HUES64 (cell line): ENCODE measurements at regions not wholly inside any gene's neighbourhood (a gene's known extent, or its start where the extent isn't known, plus 50 kb on each side); places are given as distances from the start of the nearest gene placed in this dataset.
"Not testable (repeated sequence)": the region's sequence is repeated elsewhere in the genome, so short reads cannot be mapped to it uniquely, and the experiment has no call there.

Experiments used
- H3K27ac ChIP-seq: 2 replicates; pipeline ENCODE4 v1.7.0; 2013; ENCODE audit warnings: low read depth, low read length, inconsistent platforms
- H3K27me3 ChIP-seq: 2 replicates; pipeline ENCODE4 v1.6.1; 2013; ENCODE audit warnings: mild to moderate bottlenecking, low read length; ENCODE audit not compliant: insufficient read depth
- H3K36me3 ChIP-seq: 2 replicates; pipeline ENCODE4 v1.6.1; 2013; ENCODE audit warnings: mild to moderate bottlenecking, low read length; ENCODE audit not compliant: insufficient read depth
- H3K4me1 ChIP-seq: 2 replicates; pipeline ENCODE4 v1.6.1; 2013; ENCODE audit warnings: mild to moderate bottlenecking, low read length, moderate library complexity; ENCODE audit not compliant: insufficient read depth
- H3K4me3 ChIP-seq: 2 replicates; pipeline ENCODE4 v1.5.1; 2013; ENCODE audit warnings: mild to moderate bottlenecking, low read length, moderate library complexity
- H3K9ac ChIP-seq: 2 replicates; pipeline ENCODE4 v1.6.1; 2013; ENCODE audit warnings: mild to moderate bottlenecking, low read depth, low read length
- H3K9me3 ChIP-seq: 2 replicates; pipeline ENCODE4 v1.6.1; 2013; ENCODE audit warnings: low read depth, low read length; ENCODE audit not compliant: insufficient read depth
- WGBS: fragments of 150-250, 120-280 bp; methylation state at CpG from one replicate; pipeline ENCODE4 v1.1.7; 2013; ENCODE audit warnings: missing lambda C conversion rate; 5-methylcytosine and 5-hydroxymethylcytosine counted together

DNA sequence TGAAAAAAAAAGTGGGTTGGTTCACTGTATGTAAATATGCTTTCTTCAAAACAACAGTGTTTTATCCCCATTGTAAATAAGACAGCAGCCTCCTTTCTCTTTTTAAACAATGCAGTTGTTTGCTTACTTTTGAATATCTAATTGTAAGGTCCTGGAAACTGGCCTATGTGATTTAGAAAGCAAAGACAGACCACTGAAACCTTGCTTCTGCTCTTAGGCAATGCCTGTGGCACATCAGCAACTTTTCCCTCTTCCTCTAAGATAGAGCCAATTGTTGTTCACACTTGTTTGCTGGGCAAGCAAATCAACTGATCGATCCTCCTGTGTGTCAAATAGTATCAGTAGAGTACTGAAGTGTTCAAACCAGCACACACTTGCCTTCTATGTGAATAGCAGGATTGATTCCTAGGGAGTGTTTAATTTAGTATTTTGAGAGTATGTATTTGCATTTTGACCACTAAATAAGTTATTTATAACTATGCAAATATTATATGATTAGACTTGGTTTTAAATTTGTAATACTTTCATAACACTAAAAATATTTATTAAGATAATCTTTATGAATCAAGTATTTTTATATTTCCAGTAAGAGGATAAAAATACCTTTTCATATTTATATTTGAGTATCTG is 55.4 kb upstream of the GRPR start:
- WGBS, result 90% methylated on average over 1 of the region's 1 CpG
- Histone ChIP-seq H3K4me3 (no peak overlapping the region), H3K9ac (no peak overlapping the region), H3K9me3 (no peaks in the 10 kb centered on the region), H3K27ac (no peak overlapping the region), H3K36me3 (no peaks in the 10 kb centered on the region), H3K27me3 (no peaks in the 10 kb centered on the region), H3K4me1 (no peaks in the 10 kb centered on the region)

DNA sequence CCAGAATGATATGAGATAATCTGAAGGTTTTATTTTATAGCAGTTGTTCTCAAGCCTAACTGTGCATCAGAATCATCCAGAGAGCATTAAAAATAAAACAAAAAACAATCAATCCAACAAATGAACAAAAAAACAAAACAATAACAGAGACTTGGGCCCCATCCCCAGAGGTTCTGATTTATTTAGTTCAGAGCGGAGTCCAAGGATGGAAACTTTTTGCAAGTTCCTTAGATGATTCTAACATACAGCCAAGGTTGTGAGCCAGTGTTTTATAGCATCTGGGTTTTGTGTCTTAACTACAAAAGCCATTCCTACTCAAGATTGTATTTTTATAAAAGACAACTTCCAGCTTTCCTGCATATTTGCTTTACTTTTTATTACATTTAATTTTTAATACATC is 59.4 kb upstream of the GRPR start:
- no peak overlapping the region for H3K9ac ChIP-seq
- H3K9me3 ChIP-seq, result no peaks in the 10 kb centered on the region
- WGBS, result 100% methylated on average over 1 of the region's 1 CpG
- H3K36me3 ChIP-seq, result no peaks in the 10 kb centered on the region
- H3K4me1 ChIP-seq, result no peaks in the 10 kb centered on the region
- H3K4me3 ChIP-seq, result no peak overlapping the region
- H3K27me3 ChIP-seq, result no peaks in the 10 kb centered on the region
- H3K27ac ChIP-seq, result no peak overlapping the region

DNA sequence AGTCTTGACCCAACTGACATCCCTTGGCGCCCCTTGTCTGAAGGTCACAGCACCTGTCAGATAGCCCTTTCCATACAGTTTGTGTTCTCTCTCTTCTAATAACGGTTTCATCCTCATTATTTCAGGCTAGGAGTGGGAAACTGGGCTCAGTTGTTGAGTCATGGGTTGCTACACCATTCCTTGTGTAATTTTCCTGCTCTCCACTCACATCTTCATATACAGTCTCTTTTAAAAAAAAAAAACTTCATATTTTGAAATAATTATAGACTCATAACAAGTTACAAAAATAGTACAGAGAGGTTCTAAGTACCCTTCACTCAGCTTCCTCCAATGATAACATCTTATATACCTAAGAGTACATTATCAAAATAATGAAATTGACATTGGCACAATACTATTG is 60.2 kb upstream of the GRPR start:
- Histone ChIP-seq H3K9ac (no peak overlapping the region), H3K4me3 (no peak overlapping the region), H3K27ac (no peak overlapping the region), H3K4me1 (no peaks in the 10 kb centered on the region), H3K36me3 (no peaks in the 10 kb centered on the region), H3K9me3 (no peaks in the 10 kb centered on the region), H3K27me3 (no peaks in the 10 kb centered on the region)
- WGBS, result 96% methylated on average over 2 of the region's 2 CpGs

DNA sequence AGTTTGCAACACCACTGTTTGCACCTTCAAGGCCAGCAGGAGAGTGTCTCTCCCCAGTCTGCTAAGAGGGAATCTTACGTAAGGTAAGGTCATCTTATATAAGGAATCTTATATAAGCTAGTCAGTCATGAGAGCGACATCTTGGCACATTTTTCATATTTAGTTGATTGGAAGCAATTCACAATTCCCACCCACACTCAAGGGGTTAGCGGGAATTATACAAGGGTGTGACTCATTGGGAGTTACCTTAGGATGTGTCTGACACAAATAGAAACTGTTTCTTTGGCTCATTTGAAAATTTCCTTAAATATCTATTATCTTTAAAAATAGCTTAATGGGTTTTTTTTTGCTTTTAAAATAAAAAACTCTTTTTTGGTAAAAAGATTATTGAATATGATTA is 62.1 kb upstream of the GRPR start:
- Histone ChIP-seq H3K9me3 (no peaks in the 10 kb centered on the region), H3K27ac (no peak overlapping the region), H3K9ac (no peak overlapping the region), H3K36me3 (no peaks in the 10 kb centered on the region), H3K4me3 (no peak overlapping the region), H3K4me1 (no peaks in the 10 kb centered on the region), H3K27me3 (no peaks in the 10 kb centered on the region)
- WGBS, result no CpG with 5 or more reads among the region's 3 CpGs

DNA sequence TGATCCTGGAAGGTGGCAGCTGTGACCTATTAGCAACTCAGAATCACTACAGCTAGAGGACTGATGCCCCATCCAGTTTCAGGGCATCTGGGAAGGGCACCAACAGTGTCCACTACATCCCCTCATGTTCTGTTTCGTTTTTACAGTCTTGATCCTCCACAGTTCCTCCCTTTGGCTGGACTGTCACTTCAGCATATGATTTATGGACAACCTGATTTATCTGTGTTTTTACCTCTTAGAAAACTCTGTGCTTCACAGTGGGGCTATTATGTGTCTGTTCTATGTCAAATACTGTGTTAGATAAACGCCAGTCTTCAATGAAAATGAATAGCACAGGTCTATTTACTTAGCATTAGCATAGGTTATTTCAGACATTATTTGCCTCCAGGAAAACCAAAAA is 63.1 kb upstream of the GRPR start:
- Histone ChIP-seq H3K27ac (no peak overlapping the region), H3K9me3 (no peaks in the 10 kb centered on the region), H3K9ac (no peak overlapping the region), H3K4me3 (no peak overlapping the region), H3K27me3 (no peaks in the 10 kb centered on the region), H3K36me3 (no peaks in the 10 kb centered on the region), H3K4me1 (no peaks in the 10 kb centered on the region)
- WGBS, result 94% methylated on average over 1 of the region's 2 CpGs

DNA sequence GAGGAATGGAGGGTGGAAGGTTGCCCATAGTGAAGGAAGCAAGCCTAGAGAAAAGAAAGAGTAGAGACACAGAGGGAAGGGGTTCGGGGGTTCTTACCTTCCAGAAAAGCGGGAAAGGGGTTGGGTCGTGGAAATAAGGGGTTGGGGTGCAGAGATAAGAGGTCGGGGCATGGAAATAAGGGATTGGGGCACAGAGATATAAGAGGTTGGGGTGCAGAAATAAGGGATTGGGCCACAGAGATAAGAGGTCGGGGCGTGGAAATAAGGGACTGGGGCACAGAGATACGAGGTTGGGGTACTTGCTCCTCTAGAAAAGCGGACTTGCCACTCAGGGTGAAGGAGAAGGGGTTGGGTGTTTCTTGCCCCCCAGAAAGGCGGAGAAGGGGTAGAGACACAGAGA is 74.2 kb upstream of the GRPR start:
- not testable (repeated sequence) for H3K4me3 ChIP-seq, H3K36me3 ChIP-seq, H3K9ac ChIP-seq, H3K27me3 ChIP-seq, H3K4me1 ChIP-seq, H3K27ac ChIP-seq, H3K9me3 ChIP-seq
- WGBS, result 96% methylated on average over 9 of the region's 9 CpGs

DNA sequence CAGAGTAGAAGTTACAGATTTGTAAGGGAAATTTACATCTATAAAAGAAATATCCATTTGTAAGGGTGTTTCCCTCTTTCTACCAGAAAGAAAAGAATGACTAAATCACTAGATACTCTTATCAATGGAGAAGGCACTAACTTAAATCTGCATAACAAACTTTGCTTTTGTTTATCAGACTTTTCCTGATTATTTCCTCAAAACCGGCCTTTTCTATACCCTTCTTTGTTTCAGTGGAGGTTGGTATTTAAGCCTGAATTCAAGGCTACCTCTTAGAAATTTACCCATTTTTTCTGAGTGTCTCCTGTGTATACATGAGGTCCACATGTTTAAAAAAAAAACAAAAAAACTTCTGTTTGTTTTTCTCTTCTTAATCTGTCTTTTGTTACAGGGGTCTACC is 80.4 kb upstream of the GRPR start:
- peak overlapping the region; percentile 99 for H3K27ac ChIP-seq
- H3K36me3 ChIP-seq, result no peaks in the 10 kb centered on the region
- no CpG with 5 or more reads among the region's 1 CpG for WGBS

DNA sequence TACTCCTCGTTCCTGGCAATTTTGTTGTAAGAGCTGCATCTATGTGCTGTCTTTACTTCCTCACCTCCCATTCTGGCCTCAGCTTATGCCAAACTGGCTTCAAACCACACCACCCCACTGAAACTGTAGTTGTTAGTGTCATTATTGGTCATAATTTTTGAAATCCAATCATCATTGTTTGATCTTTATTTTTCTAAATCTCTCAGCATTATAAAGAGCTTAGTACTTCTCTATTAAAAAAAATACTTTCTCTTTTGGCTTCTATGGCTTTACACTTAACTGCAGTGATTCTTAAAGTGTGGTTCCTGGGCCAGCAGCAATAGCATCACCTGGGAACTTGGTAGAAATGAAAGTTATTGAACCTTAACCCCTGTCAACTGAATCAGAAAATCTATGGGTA is 83.5 kb upstream of the GRPR start:
- Histone ChIP-seq H3K9me3 (peaks cover 12% of the 10 kb centered on the region; the same call in 1 of the 2 replicates), H3K9ac (no peak overlapping the region), H3K4me3 (no peak overlapping the region), H3K27ac (no peak overlapping the region), H3K36me3 (no peaks in the 10 kb centered on the region), H3K4me1 (peaks cover 21% of the 10 kb centered on the region), H3K27me3 (no peaks in the 10 kb centered on the region)
- 75% methylated on average over 1 of the region's 1 CpG for WGBS

More for the DNA sequence above, 80.4 kb upstream of the GRPR start:
- Histone ChIP-seq H3K9ac (peak overlapping the region; percentile 65), H3K9me3 (no peaks in the 10 kb centered on the region), H3K4me3 (no peak overlapping the region), H3K27me3 (no peaks in the 10 kb centered on the region), H3K4me1 (peaks cover 21% of the 10 kb centered on the region)

DNA sequence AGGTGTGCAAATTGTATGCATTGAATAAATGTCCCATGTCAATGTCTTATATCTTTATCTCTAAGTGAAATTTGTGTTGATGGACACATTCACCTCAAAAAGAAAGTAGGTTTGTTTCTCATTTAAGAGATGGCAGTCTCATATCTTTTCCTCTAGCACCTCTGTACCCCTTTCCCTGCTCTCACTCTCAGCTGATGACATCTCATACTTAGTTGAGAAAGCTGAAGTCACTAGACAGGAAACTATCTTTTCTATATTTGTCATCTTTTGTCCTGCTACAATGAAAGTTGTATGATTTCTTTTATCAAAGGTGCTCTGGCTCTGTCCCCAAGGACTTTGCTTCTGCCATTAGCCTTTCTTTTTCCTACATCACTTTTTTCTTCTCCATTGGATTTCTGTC is 84.0 kb upstream of the GRPR start:
- no peak overlapping the region for H3K9ac ChIP-seq
- peaks cover 21% of the 10 kb centered on the region for H3K4me1 ChIP-seq
- H3K4me3 ChIP-seq, result no peak overlapping the region
- H3K36me3 ChIP-seq, result no peaks in the 10 kb centered on the region
- no peaks in the 10 kb centered on the region for H3K27me3 ChIP-seq
- no peak overlapping the region for H3K27ac ChIP-seq
- H3K9me3 ChIP-seq, result peaks cover 12% of the 10 kb centered on the region; the same call in 1 of the 2 replicates

DNA sequence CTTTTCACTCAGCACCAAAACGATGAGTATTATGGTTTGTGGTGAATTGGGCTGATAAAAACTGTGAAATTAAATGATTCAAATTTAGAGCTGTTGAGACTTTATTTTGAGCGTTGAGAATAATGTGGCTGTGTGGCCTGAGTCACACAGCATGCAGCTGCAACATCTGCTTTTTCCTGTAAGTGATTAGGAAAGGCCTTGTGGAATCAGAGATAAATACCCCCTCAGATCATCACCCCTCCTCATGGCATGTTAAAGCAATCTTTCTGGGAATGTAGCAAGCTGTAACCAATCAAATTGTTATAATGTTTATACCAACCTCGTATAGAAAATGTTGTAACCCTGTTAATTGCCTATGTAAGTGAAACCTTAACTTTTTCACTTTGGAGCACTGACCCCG is 90.0 kb upstream of the GRPR start:
- Histone ChIP-seq H3K4me1 (no peaks in the 10 kb centered on the region), H3K36me3 (no peaks in the 10 kb centered on the region), H3K27ac (no peak overlapping the region), H3K9ac (no peak overlapping the region), H3K4me3 (no peak overlapping the region), H3K9me3 (peaks cover 12% of the 10 kb centered on the region; the same call in 1 of the 2 replicates), H3K27me3 (no peaks in the 10 kb centered on the region)
- WGBS, result 90% methylated on average over 2 of the region's 4 CpGs

DNA sequence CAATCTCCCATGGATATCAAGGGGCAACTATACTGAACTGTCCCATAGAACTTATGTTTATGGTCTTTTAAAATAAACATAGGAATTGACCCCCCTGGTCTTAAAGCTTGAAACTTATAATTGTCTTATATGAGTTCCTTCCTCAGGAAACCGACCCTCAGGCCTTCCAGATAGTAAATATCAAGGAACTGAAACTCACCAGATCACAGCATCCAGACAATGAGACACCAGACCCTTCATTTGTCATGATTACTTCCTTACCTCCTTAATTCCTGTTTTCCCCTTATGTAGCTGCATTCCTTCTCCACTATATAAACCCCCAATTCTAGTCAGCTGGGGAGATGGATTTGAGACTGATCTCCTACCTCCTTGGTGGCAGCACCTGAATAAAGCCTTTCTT is 94.8 kb upstream of the GRPR start:
- Histone ChIP-seq H3K9me3 (no peaks in the 10 kb centered on the region), H3K27ac (no peak overlapping the region), H3K9ac (no peak overlapping the region), H3K4me3 (no peak overlapping the region), H3K36me3 (no peaks in the 10 kb centered on the region), H3K4me1 (peaks cover 9% of the 10 kb centered on the region; the same call in 1 of the 2 replicates), H3K27me3 (no peaks in the 10 kb centered on the region)
- WGBS, result 100% methylated on average over 1 of the region's 1 CpG
